ENCODE measurements at regions not wholly inside any gene's neighbourhood (a gene's known extent, or its start where the extent isn't known, plus 50 kb on each side); places are given as distances from the start of the nearest gene placed in this dataset.

DNA sequence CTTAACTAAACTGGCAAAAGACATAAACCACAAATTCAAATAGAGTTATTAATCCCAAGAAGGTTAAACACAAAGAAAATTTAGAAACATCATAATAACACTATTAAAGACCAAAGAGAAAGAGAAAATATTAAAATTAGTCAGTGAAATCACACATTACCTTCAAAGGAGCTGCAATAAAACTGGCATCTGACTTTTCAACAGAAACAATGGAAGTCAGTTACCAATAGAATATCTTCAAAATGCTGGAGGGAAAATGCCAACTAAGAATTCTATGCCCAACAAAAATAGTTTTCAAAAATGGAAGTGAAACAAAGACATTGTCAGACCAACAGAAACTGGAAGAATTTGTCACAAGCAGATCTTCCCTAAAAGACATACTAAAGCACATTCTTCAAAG is 68.7 kb upstream of the RNF7 start:
- Mint-ChIP-seq H3K27me3 (ENCODE audit: unreplicated experiment) (no peaks in the 10 kb centered on the region), H3K36me3 (ENCODE audit: low read depth, unreplicated experiment) (peaks cover 17% of the 10 kb centered on the region), H3K4me3 (ENCODE audit: unreplicated experiment) (no peak overlapping the region), H3K27ac (ENCODE audit: unreplicated experiment) (no peak overlapping the region), H3K4me1 (ENCODE audit: unreplicated experiment) (no peaks in the 10 kb centered on the region), H3K9me3 (ENCODE audit: unreplicated experiment) (peaks cover 11% of the 10 kb centered on the region)
- no peak for TF ChIP-seq CTCF (IDR thresholded peaks at IDR 0.05; ENCODE audit: unreplicated experiment)
- no peak for DNase-seq (ENCODE audit: low spot score)

- Mint-ChIP-seq H3K4me3 (ENCODE audit: unreplicated experiment) (no peak overlapping the region), H3K9me3 (ENCODE audit: unreplicated experiment) (no peaks in the 10 kb centered on the region), H3K4me1 (ENCODE audit: unreplicated experiment) (peaks cover 30% of the 10 kb centered on the region), H3K36me3 (ENCODE audit: low read depth, unreplicated experiment) (no peaks in the 10 kb centered on the region), H3K27ac (ENCODE audit: unreplicated experiment) (peak overlapping the region; percentile 16), H3K27me3 (ENCODE audit: unreplicated experiment) (peaks cover 4% of the 10 kb centered on the region)
- no peak for DNase-seq (ENCODE audit: low spot score)
- TF ChIP-seq CTCF (IDR thresholded peaks at IDR 0.05; ENCODE audit: unreplicated experiment), result no peak
These were observed 60.4 kb upstream of the RNF7 start for GRCh38 chr3:141677701-141678100.

DNA sequence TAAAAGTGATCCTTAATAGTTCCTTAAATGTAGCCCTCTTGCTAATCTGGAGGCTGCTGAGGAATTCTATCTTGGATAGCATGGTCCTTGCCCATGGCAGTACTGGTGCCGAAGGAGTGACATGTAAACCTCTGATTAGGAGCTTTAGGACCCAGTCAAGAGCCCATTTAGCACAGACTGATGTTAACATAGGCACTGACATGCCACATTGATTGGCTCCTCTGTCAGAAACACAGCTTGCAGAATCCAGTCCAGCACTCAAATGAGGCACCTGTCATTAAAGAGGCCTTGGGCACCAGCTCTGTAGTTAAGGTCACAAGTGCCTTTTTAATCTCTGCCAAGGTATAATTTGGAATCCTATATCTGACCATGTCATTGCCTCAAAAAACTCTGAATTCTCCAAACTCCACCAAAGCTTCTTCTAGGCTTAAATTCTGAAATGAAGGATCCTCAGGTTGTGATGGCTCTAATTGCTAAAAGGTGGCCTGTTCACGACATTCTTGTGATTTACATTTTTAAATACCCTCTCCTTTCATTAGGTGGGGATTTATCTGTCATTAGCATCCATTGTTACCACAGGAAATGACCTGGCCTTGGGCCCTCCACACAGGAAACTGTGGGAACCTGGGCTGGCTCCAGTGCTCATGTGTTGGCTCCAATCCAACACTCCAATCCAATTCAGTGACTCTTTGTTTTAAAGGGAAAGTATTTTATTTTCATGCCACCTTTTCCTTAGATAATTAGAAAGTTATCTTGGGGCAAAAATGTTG is 57.3 kb upstream of the RNF7 start:
- Mint-ChIP-seq H3K27me3 (ENCODE audit: unreplicated experiment) (peaks cover 8% of the 10 kb centered on the region), H3K4me1 (ENCODE audit: unreplicated experiment) (peaks cover 40% of the 10 kb centered on the region)

GRCh38 chr3:141681390-141681780 is 56.7 kb upstream of the RNF7 start:
- DNase-seq (ENCODE audit: low spot score), result no peak
- Mint-ChIP-seq H3K4me1 (ENCODE audit: unreplicated experiment) (peaks cover 40% of the 10 kb centered on the region), H3K4me3 (ENCODE audit: unreplicated experiment) (no peak overlapping the region), H3K9me3 (ENCODE audit: unreplicated experiment) (no peaks in the 10 kb centered on the region), H3K27ac (ENCODE audit: unreplicated experiment) (no peak overlapping the region), H3K36me3 (ENCODE audit: low read depth, unreplicated experiment) (no peaks in the 10 kb centered on the region), H3K27me3 (ENCODE audit: unreplicated experiment) (peaks cover 8% of the 10 kb centered on the region)
- TF ChIP-seq CTCF (IDR thresholded peaks at IDR 0.05; ENCODE audit: unreplicated experiment), result no peak

More for the DNA sequence above, 57.3 kb upstream of the RNF7 start:
- TF ChIP-seq CTCF (IDR thresholded peaks at IDR 0.05; ENCODE audit: unreplicated experiment), result no peak
- H3K9me3 Mint-ChIP-seq (ENCODE audit: unreplicated experiment), result no peaks in the 10 kb centered on the region
- no peaks in the 10 kb centered on the region for H3K36me3 Mint-ChIP-seq (ENCODE audit: low read depth, unreplicated experiment)
- peak overlapping the region; percentile 44 for H3K27ac Mint-ChIP-seq (ENCODE audit: unreplicated experiment)
- H3K4me3 Mint-ChIP-seq (ENCODE audit: unreplicated experiment), result no peak overlapping the region
- no peak for DNase-seq (ENCODE audit: low spot score)

DNA sequence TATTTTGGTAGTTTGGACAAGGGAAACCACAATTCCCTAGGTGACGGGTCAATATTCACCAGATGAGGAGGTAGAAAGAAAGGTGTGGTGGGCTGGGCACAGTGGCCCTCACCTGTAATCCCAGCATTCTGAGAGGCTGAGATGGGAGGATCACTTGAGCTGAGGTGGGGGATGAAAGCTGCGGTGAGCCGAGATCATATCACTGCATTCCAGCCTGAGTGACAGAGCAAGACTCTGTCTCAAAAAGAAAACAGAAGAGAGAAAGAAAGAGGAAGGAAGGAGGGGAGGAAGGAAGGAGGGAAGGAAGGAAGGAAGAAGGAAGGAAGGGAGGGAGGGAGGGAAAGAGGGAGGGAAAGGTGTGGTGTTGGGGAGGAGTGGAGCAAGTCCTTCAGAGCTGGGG is 56.1 kb upstream of the RNF7 start:
- H3K27ac Mint-ChIP-seq (ENCODE audit: unreplicated experiment), result peak overlapping the region; percentile 49

More for the DNA sequence above, 56.1 kb upstream of the RNF7 start:
- peaks cover 8% of the 10 kb centered on the region for H3K27me3 Mint-ChIP-seq (ENCODE audit: unreplicated experiment)
- H3K4me3 Mint-ChIP-seq (ENCODE audit: unreplicated experiment), result peak overlapping the region; percentile 29
- no peak for DNase-seq (ENCODE audit: low spot score)
- TF ChIP-seq CTCF (IDR thresholded peaks at IDR 0.05; ENCODE audit: unreplicated experiment), result no peak
- peaks cover 39% of the 10 kb centered on the region for H3K4me1 Mint-ChIP-seq (ENCODE audit: unreplicated experiment)
- no peaks in the 10 kb centered on the region for H3K9me3 Mint-ChIP-seq (ENCODE audit: unreplicated experiment)
- no peaks in the 10 kb centered on the region for H3K36me3 Mint-ChIP-seq (ENCODE audit: low read depth, unreplicated experiment)

Measured in endothelial cell (in vitro differentiated cells).